ENCODE measurements at regions not wholly inside any gene's neighbourhood (a gene's known extent, or its start where the extent isn't known, plus 50 kb on each side); places are given as distances from the start of the nearest gene placed in this dataset.

GRCh38 chr2:204031056-204031455, 94.5 kb downstream of the ICOS start:
- H3K4me1 ChIP-seq (ENCODE audit: control insufficient read depth, insufficient read depth, low read depth, low read length): no peaks in the 10 kb centered on the region
- no peak overlapping the region for H2AK5ac ChIP-seq (ENCODE audit: low read length, severe bottlenecking)
- peaks cover 4 to 5% of the 10 kb centered on the region in 2 experiments for H3K27me3 ChIP-seq (ENCODE audit: control insufficient read depth in 1 of 2, insufficient read depth in 1 of 2, low read length in 2 of 2)
- H3K9me3 ChIP-seq (ENCODE audit: control insufficient read depth, low read length): no peaks in the 10 kb centered on the region
- no peaks in the 10 kb centered on the region for H3K79me1 ChIP-seq (replicated peaks; ENCODE audit: low read length, poor library complexity, severe bottlenecking)
- no peak overlapping the region for H3K4me2 ChIP-seq (ENCODE audit: low read length, poor library complexity, severe bottlenecking)
- H3K9ac ChIP-seq (ENCODE audit: low read length): no peak overlapping the region
- no peak overlapping the region for H4K8ac ChIP-seq (ENCODE audit: low read length)
- no peaks in the 10 kb centered on the region for H3K36me3 ChIP-seq (ENCODE audit: control insufficient read depth in 1 of 2, insufficient read depth in 2 of 2, low read depth in 1 of 2, low read length in 2 of 2)
- no peak overlapping the region for H3K4me3 ChIP-seq (ENCODE audit: insufficient read depth in 1 of 2, low read depth in 1 of 2, low read length in 2 of 2)
- no peak overlapping the region for H4K91ac ChIP-seq (ENCODE audit: low read length)
- H2BK12ac ChIP-seq (ENCODE audit: low read length in 2 of 2): no peak overlapping the region
- H2BK120ac ChIP-seq (ENCODE audit: low read depth, low read length): no peak overlapping the region
- H2AFZ ChIP-seq (ENCODE audit: low read depth, low read length): no peak overlapping the region
- no peak overlapping the region for H3K18ac ChIP-seq (ENCODE audit: low read depth in 1 of 2, low read length in 2 of 2)
- H2BK5ac ChIP-seq (ENCODE audit: low read depth, low read length, poor library complexity, severe bottlenecking): no peak overlapping the region
- H3K27ac ChIP-seq (ENCODE audit: low read length, poor library complexity, severe bottlenecking): no peak overlapping the region
- no peak overlapping the region for H3K4ac ChIP-seq (ENCODE audit: low read depth in 1 of 2, low read length in 2 of 2)
- no peak for DNase-seq
- H2BK15ac ChIP-seq (ENCODE audit: low read depth, poor library complexity, severe bottlenecking): no peak overlapping the region
- H3K23ac ChIP-seq (ENCODE audit: low read length in 2 of 2): no peak overlapping the region
- 88% methylated on average over 4 of the region's 4 CpGs for WGBS
- H3K14ac ChIP-seq (ENCODE audit: low read length in 2 of 2): no peak overlapping the region

- Histone ChIP-seq H3K4me3 (ENCODE audit: insufficient read depth in 1 of 2, low read depth in 1 of 2, low read length in 2 of 2) (no peak overlapping the region), H3K79me1 (replicated peaks; ENCODE audit: low read length, poor library complexity, severe bottlenecking) (no peaks in the 10 kb centered on the region), H3K27me3 (ENCODE audit: control insufficient read depth in 1 of 2, insufficient read depth in 1 of 2, low read length in 2 of 2) (peaks cover 0 to 4% of the 10 kb centered on the region in 2 experiments), H4K91ac (ENCODE audit: low read length) (no peak overlapping the region), H3K27ac (ENCODE audit: low read length, poor library complexity, severe bottlenecking) (no peak overlapping the region), H2BK12ac (ENCODE audit: low read length in 2 of 2) (no peak overlapping the region), H3K4ac (ENCODE audit: low read depth in 1 of 2, low read length in 2 of 2) (no peak overlapping the region), H3K23ac (ENCODE audit: low read length in 2 of 2) (no peak overlapping the region), H3K14ac (ENCODE audit: low read length in 2 of 2) (no peak overlapping the region), H3K36me3 (ENCODE audit: control insufficient read depth in 1 of 2, insufficient read depth in 2 of 2, low read depth in 1 of 2, low read length in 2 of 2) (no peaks in the 10 kb centered on the region), H2BK120ac (ENCODE audit: low read depth, low read length) (no peak overlapping the region), H3K18ac (ENCODE audit: low read depth in 1 of 2, low read length in 2 of 2) (no peak overlapping the region), H2BK5ac (ENCODE audit: low read depth, low read length, poor library complexity, severe bottlenecking) (no peak overlapping the region), H2AK5ac (ENCODE audit: low read length, severe bottlenecking) (no peak overlapping the region), H3K9me3 (ENCODE audit: control insufficient read depth, low read length) (no peaks in the 10 kb centered on the region), H2BK15ac (ENCODE audit: low read depth, poor library complexity, severe bottlenecking) (no peak overlapping the region), H3K4me1 (ENCODE audit: control insufficient read depth, insufficient read depth, low read depth, low read length) (no peaks in the 10 kb centered on the region), H2AFZ (ENCODE audit: low read depth, low read length) (no peak overlapping the region), H4K8ac (ENCODE audit: low read length) (no peak overlapping the region), H3K4me2 (ENCODE audit: low read length, poor library complexity, severe bottlenecking) (no peak overlapping the region), H3K9ac (ENCODE audit: low read length) (no peak overlapping the region)
- no CpG with 5 or more reads among the region's 1 CpG for WGBS
- DNase-seq: no peak
These were observed 95.7 kb downstream of the ICOS start for GRCh38 chr2:204032301-204032700.

- H3K9me3 ChIP-seq (ENCODE audit: control insufficient read depth, low read length): no peaks in the 10 kb centered on the region
- no peaks in the 10 kb centered on the region for H3K36me3 ChIP-seq (ENCODE audit: control insufficient read depth in 1 of 2, insufficient read depth in 2 of 2, low read depth in 1 of 2, low read length in 2 of 2)
- no peak for DNase-seq
- H2BK12ac ChIP-seq (ENCODE audit: low read length in 2 of 2): no peak overlapping the region
- no peak overlapping the region for H2BK5ac ChIP-seq (ENCODE audit: low read depth, low read length, poor library complexity, severe bottlenecking)
- peaks cover 0 to 4% of the 10 kb centered on the region in 2 experiments for H3K27me3 ChIP-seq (ENCODE audit: control insufficient read depth in 1 of 2, insufficient read depth in 1 of 2, low read length in 2 of 2)
- no peak overlapping the region for H3K14ac ChIP-seq (ENCODE audit: low read length in 2 of 2)
- no peak overlapping the region for H3K27ac ChIP-seq (ENCODE audit: low read length, poor library complexity, severe bottlenecking)
- H2BK120ac ChIP-seq (ENCODE audit: low read depth, low read length): no peak overlapping the region
- no peak overlapping the region for H4K8ac ChIP-seq (ENCODE audit: low read length)
- H3K4me2 ChIP-seq (ENCODE audit: low read length, poor library complexity, severe bottlenecking): no peak overlapping the region
- no peak overlapping the region for H2AK5ac ChIP-seq (ENCODE audit: low read length, severe bottlenecking)
- WGBS: 92% methylated on average over 5 of the region's 8 CpGs
- no peak overlapping the region for H2AFZ ChIP-seq (ENCODE audit: low read depth, low read length)
- no peak overlapping the region for H3K9ac ChIP-seq (ENCODE audit: low read length)
- H2BK15ac ChIP-seq (ENCODE audit: low read depth, poor library complexity, severe bottlenecking): no peak overlapping the region
- H3K18ac ChIP-seq (ENCODE audit: low read depth in 1 of 2, low read length in 2 of 2): no peak overlapping the region
- no peaks in the 10 kb centered on the region for H3K4me1 ChIP-seq (ENCODE audit: control insufficient read depth, insufficient read depth, low read depth, low read length)
- no peak overlapping the region for H3K4ac ChIP-seq (ENCODE audit: low read depth in 1 of 2, low read length in 2 of 2)
- no peaks in the 10 kb centered on the region for H3K79me1 ChIP-seq (replicated peaks; ENCODE audit: low read length, poor library complexity, severe bottlenecking)
- no peak overlapping the region for H4K91ac ChIP-seq (ENCODE audit: low read length)
- no peak overlapping the region for H3K4me3 ChIP-seq (ENCODE audit: insufficient read depth in 1 of 2, low read depth in 1 of 2, low read length in 2 of 2)
- no peak overlapping the region for H3K23ac ChIP-seq (ENCODE audit: low read length in 2 of 2)
These were observed 97.3 kb downstream of the ICOS start for GRCh38 chr2:204033611-204034495.

DNA sequence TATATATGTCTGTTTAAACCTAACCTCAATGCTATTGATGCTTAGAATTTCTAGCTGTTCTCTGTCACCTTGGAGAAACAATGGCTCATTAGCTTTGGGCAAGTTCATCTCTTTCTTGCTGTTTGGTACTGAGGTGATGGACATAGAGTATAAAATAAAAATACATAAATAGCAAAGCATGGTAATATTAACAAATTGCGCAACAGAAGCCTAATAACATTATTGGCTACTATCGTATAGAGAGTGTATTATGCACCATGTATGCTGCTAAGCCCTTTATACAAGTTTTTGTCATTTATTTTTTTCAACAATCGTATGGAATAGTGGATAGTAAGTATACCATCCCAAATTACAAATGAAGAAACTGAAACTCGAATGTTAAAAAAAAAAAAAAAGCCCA, 100.1 kb downstream of the ICOS start:
- Histone ChIP-seq H3K4me2 (ENCODE audit: low read length, poor library complexity, severe bottlenecking) (no peak overlapping the region), H3K4ac (ENCODE audit: low read depth in 1 of 2, low read length in 2 of 2) (no peak overlapping the region), H3K4me1 (ENCODE audit: control insufficient read depth, insufficient read depth, low read depth, low read length) (no peaks in the 10 kb centered on the region), H4K91ac (ENCODE audit: low read length) (no peak overlapping the region), H2BK120ac (ENCODE audit: low read depth, low read length) (no peak overlapping the region), H3K36me3 (ENCODE audit: control insufficient read depth in 1 of 2, insufficient read depth in 2 of 2, low read depth in 1 of 2, low read length in 2 of 2) (no peaks in the 10 kb centered on the region), H3K79me1 (replicated peaks; ENCODE audit: low read length, poor library complexity, severe bottlenecking) (no peaks in the 10 kb centered on the region), H3K9me3 (ENCODE audit: control insufficient read depth, low read length) (no peaks in the 10 kb centered on the region), H3K27me3 (ENCODE audit: control insufficient read depth in 1 of 2, insufficient read depth in 1 of 2, low read length in 2 of 2) (peaks cover 3 to 4% of the 10 kb centered on the region in 2 experiments), H2AK5ac (ENCODE audit: low read length, severe bottlenecking) (no peak overlapping the region), H3K4me3 (ENCODE audit: insufficient read depth in 1 of 2, low read depth in 1 of 2, low read length in 2 of 2) (no peak overlapping the region), H3K14ac (ENCODE audit: low read length in 2 of 2) (no peak overlapping the region), H2BK12ac (ENCODE audit: low read length in 2 of 2) (no peak overlapping the region), H2BK5ac (ENCODE audit: low read depth, low read length, poor library complexity, severe bottlenecking) (no peak overlapping the region), H2AFZ (ENCODE audit: low read depth, low read length) (no peak overlapping the region), H3K27ac (ENCODE audit: low read length, poor library complexity, severe bottlenecking) (no peak overlapping the region), H4K8ac (ENCODE audit: low read length) (no peak overlapping the region), H3K18ac (ENCODE audit: low read depth in 1 of 2, low read length in 2 of 2) (no peak overlapping the region), H2BK15ac (ENCODE audit: low read depth, poor library complexity, severe bottlenecking) (no peak overlapping the region), H3K23ac (ENCODE audit: low read length in 2 of 2) (no peak overlapping the region), H3K9ac (ENCODE audit: low read length) (no peak overlapping the region)
- DNase-seq: no peak
- WGBS: no CpG with 5 or more reads among the region's 4 CpGs

All from mesenchymal stem cell (in vitro differentiated cells and primary cell).